GM03348 (cell line): ENCODE measurements at regions not wholly inside any gene's neighbourhood (a gene's known extent, or its start where the extent isn't known, plus 50 kb on each side); places are given as distances from the start of the nearest gene placed in this dataset.

Experiments
- DNase-seq: peaks from one replicate; pipeline ENCODE4 v3.0.0; 2012; ENCODE audit warnings: low spot score

GRCh38 chr3:14307656-14308302, 94.6 kb upstream of the SLC6A6 start:
- DNase-seq = peak; percentile 35

GRCh38 chr3:14311729-14312128, 90.7 kb upstream of the SLC6A6 start:
- no peak for DNase-seq

GRCh38 chr3:14312375-14312774, 90.0 kb upstream of the SLC6A6 start:
- DNase-seq = no peak

- DNase-seq = no peak
These were observed 85.3 kb upstream of the SLC6A6 start for GRCh38 chr3:14317057-14317553.

- no peak for DNase-seq
These were observed 83.8 kb upstream of the SLC6A6 start for GRCh38 chr3:14318646-14319045.

- peak; percentile 48 for DNase-seq
These were observed 82.7 kb upstream of the SLC6A6 start for GRCh38 chr3:14319654-14320182.

GRCh38 chr3:14320219-14320618, 82.2 kb upstream of the SLC6A6 start:
- no peak for DNase-seq

GRCh38 chr3:14322001-14322400, 80.4 kb upstream of the SLC6A6 start:
- DNase-seq = no peak

GRCh38 chr3:14322667-14323295, 79.6 kb upstream of the SLC6A6 start:
- DNase-seq = no peak

GRCh38 chr3:14323401-14324223, 78.8 kb upstream of the SLC6A6 start:
- DNase-seq = no peak

- no peak for DNase-seq
These were observed 78.0 kb upstream of the SLC6A6 start for GRCh38 chr3:14324224-14324944.

GRCh38 chr3:14328422-14328821, 74.0 kb upstream of the SLC6A6 start:
- no peak for DNase-seq

GRCh38 chr3:14329116-14329830, 73.1 kb upstream of the SLC6A6 start:
- no peak for DNase-seq

- DNase-seq = no peak
These were observed 72.6 kb upstream of the SLC6A6 start for GRCh38 chr3:14329842-14330241.

GRCh38 chr3:14330508-14330907, 71.9 kb upstream of the SLC6A6 start:
- DNase-seq = no peak

GRCh38 chr3:14331251-14331650, 71.2 kb upstream of the SLC6A6 start:
- DNase-seq = no peak

- no peak for DNase-seq
These were observed 70.0 kb upstream of the SLC6A6 start for GRCh38 chr3:14332392-14332791.

GRCh38 chr3:14333215-14333614, 69.2 kb upstream of the SLC6A6 start:
- no peak for DNase-seq

GRCh38 chr3:14333621-14334020, 68.8 kb upstream of the SLC6A6 start:
- DNase-seq = no peak

GRCh38 chr3:14334136-14334535, 68.3 kb upstream of the SLC6A6 start:
- no peak for DNase-seq

- DNase-seq = no peak
These were observed 67.5 kb upstream of the SLC6A6 start for GRCh38 chr3:14334936-14335335.
